ENCODE measurements at regions not wholly inside any gene's neighbourhood (a gene's known extent, or its start where the extent isn't known, plus 50 kb on each side); places are given as distances from the start of the nearest gene placed in this dataset.

- Histone ChIP-seq H3K27me3 (ENCODE audit: control insufficient read depth, insufficient read depth, low read length) (no peaks in the 10 kb centered on the region), H3K4me1 (ENCODE audit: control insufficient read depth, extremely low read depth, insufficient read depth, low read length) (no peaks in the 10 kb centered on the region), H3K27ac (ENCODE audit: insufficient read depth, low read length) (no peak overlapping the region), H3K9ac (ENCODE audit: insufficient read depth, low read length) (no peak overlapping the region), H3K36me3 (ENCODE audit: control insufficient read depth, insufficient read depth, low read length) (no peaks in the 10 kb centered on the region), H3K4me3 (replicated peaks in 1 of 4; ENCODE audit: control extremely low read depth in 1 of 4, insufficient read depth in 1 of 4, low read depth in 3 of 4, low read length in 4 of 4) (no peak overlapping the region), H3K4me2 (ENCODE audit: extremely low read depth, insufficient read depth, low read length) (no peak overlapping the region), H4K20me1 (ENCODE audit: control insufficient read depth, extremely low read depth, insufficient read depth, low read length) (no peaks in the 10 kb centered on the region), H3K79me2 (ENCODE audit: control insufficient read depth, insufficient read depth, low read length) (no peaks in the 10 kb centered on the region), H3K9me3 (ENCODE audit: control insufficient read depth, insufficient read depth, low read depth, low read length) (no peaks in the 10 kb centered on the region), H2AFZ (ENCODE audit: low read length) (no peak overlapping the region)
- DNase-seq (ENCODE audit: low read depth in 2 of 2) = no peak
- TF ChIP-seq EZH2 (IDR thresholded peaks at IDR 0.05; ENCODE audit: low read length, missing control alignments) = no peak
- TF ChIP-seq, protein P1, sequence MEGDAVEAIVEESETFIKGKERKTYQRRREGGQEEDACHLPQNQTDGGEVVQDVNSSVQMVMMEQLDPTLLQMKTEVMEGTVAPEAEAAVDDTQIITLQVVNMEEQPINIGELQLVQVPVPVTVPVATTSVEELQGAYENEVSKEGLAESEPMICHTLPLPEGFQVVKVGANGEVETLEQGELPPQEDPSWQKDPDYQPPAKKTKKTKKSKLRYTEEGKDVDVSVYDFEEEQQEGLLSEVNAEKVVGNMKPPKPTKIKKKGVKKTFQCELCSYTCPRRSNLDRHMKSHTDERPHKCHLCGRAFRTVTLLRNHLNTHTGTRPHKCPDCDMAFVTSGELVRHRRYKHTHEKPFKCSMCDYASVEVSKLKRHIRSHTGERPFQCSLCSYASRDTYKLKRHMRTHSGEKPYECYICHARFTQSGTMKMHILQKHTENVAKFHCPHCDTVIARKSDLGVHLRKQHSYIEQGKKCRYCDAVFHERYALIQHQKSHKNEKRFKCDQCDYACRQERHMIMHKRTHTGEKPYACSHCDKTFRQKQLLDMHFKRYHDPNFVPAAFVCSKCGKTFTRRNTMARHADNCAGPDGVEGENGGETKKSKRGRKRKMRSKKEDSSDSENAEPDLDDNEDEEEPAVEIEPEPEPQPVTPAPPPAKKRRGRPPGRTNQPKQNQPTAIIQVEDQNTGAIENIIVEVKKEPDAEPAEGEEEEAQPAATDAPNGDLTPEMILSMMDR (conservative IDR thresholded peaks at IDR 0.05 in 1 of 2, IDR thresholded peaks at IDR 0.05 in 1 of 2; ENCODE audit: low read depth in 1 of 2, low read length in 2 of 2) = no peak
Observed at GRCh38 chr16:55930036-55930435, 54.9 kb upstream of the CES5A start.

DNA sequence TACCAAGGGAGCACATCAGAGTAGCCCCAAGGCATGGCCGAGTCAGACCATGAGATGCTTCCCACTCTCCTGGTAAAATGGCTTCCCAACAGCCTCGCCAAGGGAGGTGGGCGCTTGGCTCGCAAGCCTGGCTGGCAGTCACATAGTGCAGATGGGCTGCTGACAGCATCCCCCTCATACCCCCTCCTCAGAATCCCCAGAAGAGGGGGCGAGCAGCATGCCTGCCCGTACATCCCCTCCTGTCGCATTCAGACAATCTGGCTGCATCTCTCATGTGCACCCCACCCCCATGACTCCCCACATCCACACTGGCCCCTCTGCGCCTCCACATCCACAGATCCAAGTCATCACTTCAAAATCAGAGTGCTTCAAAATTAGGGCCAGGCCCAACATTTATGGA lies 54.0 kb upstream of the CES5A start:
- H3K9ac ChIP-seq (ENCODE audit: insufficient read depth, low read length) = no peak overlapping the region
- H3K4me3 ChIP-seq (replicated peaks in 1 of 4; ENCODE audit: control extremely low read depth in 1 of 4, insufficient read depth in 1 of 4, low read depth in 3 of 4, low read length in 4 of 4) = no peak overlapping the region
- no peak for TF ChIP-seq EZH2 (IDR thresholded peaks at IDR 0.05; ENCODE audit: low read length, missing control alignments)
- TF ChIP-seq, protein P1 (conservative IDR thresholded peaks at IDR 0.05 in 1 of 2, IDR thresholded peaks at IDR 0.05 in 1 of 2; ENCODE audit: low read depth in 1 of 2, low read length in 2 of 2) = no peak
- no peaks in the 10 kb centered on the region for H3K36me3 ChIP-seq (ENCODE audit: control insufficient read depth, insufficient read depth, low read length)
- no peak overlapping the region for H3K4me2 ChIP-seq (ENCODE audit: extremely low read depth, insufficient read depth, low read length)
- H3K79me2 ChIP-seq (ENCODE audit: control insufficient read depth, insufficient read depth, low read length) = no peaks in the 10 kb centered on the region
- H2AFZ ChIP-seq (ENCODE audit: low read length) = no peak overlapping the region
- H3K27me3 ChIP-seq (ENCODE audit: control insufficient read depth, insufficient read depth, low read length) = no peaks in the 10 kb centered on the region
- no peaks in the 10 kb centered on the region for H3K9me3 ChIP-seq (ENCODE audit: control insufficient read depth, insufficient read depth, low read depth, low read length)
- no peak for DNase-seq (ENCODE audit: low read depth in 2 of 2)
- H3K27ac ChIP-seq (ENCODE audit: insufficient read depth, low read length) = no peak overlapping the region
- H4K20me1 ChIP-seq (ENCODE audit: control insufficient read depth, extremely low read depth, insufficient read depth, low read length) = no peaks in the 10 kb centered on the region
- no peaks in the 10 kb centered on the region for H3K4me1 ChIP-seq (ENCODE audit: control insufficient read depth, extremely low read depth, insufficient read depth, low read length)

DNA sequence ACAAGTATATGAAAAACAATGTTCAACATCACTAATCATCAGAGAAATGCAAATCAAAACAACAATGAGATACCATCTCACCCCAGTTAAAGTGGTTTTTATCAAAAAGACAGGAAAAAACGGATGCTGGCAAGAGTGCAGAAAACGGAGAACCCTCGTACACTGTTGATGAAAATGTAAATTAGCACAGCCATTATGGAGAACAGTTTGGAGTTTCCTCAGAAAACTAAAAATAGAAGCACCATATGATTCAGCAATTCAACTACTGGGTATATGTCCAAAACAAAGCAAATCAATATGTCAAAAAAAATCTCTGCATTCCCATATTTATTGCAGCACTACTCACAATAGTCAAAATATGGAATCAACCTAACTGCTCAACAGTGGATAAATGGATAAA lies 50.1 kb upstream of the CES5A start:
- Histone ChIP-seq H3K36me3 (ENCODE audit: control insufficient read depth, insufficient read depth, low read length) (no peaks in the 10 kb centered on the region), H3K27ac (ENCODE audit: insufficient read depth, low read length) (no peak overlapping the region), H3K79me2 (ENCODE audit: control insufficient read depth, insufficient read depth, low read length) (no peaks in the 10 kb centered on the region), H3K4me3 (replicated peaks in 1 of 4; ENCODE audit: control extremely low read depth in 1 of 4, insufficient read depth in 1 of 4, low read depth in 3 of 4, low read length in 4 of 4) (no peak overlapping the region), H3K4me2 (ENCODE audit: extremely low read depth, insufficient read depth, low read length) (no peak overlapping the region), H3K9me3 (ENCODE audit: control insufficient read depth, insufficient read depth, low read depth, low read length) (no peaks in the 10 kb centered on the region), H3K27me3 (ENCODE audit: control insufficient read depth, insufficient read depth, low read length) (no peaks in the 10 kb centered on the region), H3K9ac (ENCODE audit: insufficient read depth, low read length) (no peak overlapping the region), H3K4me1 (ENCODE audit: control insufficient read depth, extremely low read depth, insufficient read depth, low read length) (no peaks in the 10 kb centered on the region), H2AFZ (ENCODE audit: low read length) (no peak overlapping the region), H4K20me1 (ENCODE audit: control insufficient read depth, extremely low read depth, insufficient read depth, low read length) (no peaks in the 10 kb centered on the region)
- no peak for TF ChIP-seq EZH2 (IDR thresholded peaks at IDR 0.05; ENCODE audit: low read length, missing control alignments)
- TF ChIP-seq, protein P1 (conservative IDR thresholded peaks at IDR 0.05 in 1 of 2, IDR thresholded peaks at IDR 0.05 in 1 of 2; ENCODE audit: low read depth in 1 of 2, low read length in 2 of 2) = no peak
- no peak for DNase-seq (ENCODE audit: low read depth in 2 of 2)
